Erythroblast (primary cell): ENCODE measurements at regions not wholly inside any gene's neighbourhood (a gene's known extent, or its start where the extent isn't known, plus 50 kb on each side); places are given as distances from the start of the nearest gene placed in this dataset.
"Not testable (repeated sequence)": the region's sequence is repeated elsewhere in the genome, so short reads cannot be mapped to it uniquely, and the experiment has no call there.

Experiments
- GATA1 ChIP-seq: IDR thresholded peaks from 2 replicates; pipeline ENCODE4 v1.6.1; 2011; ENCODE audit warnings: low read depth, mild to moderate bottlenecking, control low read depth, low read length, moderate library complexity
- POLR2A ChIP-seq: IDR thresholded peaks from 2 replicates; pipeline ENCODE4 v1.6.1; 2011; ENCODE audit warnings: mild to moderate bottlenecking, low read length

DNA sequence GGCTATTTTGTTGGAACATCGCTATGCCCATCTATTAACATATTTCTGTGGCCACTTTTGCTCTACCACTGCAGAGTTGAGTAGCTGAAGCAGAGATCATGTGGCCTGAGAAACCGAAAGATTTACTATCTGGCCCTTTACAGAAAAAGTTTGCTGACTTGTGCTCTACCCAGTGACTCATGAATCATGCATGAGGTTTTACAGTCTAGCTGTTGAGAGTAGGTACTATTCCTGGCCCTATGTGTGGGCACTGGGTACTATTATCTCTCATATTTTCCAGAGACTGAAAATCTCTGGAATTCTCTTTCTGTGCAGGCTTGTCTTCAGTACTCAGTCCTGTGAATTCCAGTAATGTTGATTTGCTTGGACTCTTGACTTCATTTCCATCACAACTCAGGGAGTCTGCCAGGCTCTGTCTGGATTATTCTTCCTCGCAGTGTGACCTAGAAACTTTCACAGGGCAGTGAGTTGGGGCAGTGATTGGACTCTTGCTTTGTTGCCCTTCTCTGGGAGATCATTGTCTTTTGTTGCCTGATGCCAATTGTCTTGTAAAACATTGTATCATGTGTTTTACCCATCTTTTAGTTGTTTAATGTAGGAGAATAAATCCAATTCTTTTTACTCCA lies 121.3 kb upstream of the PRSS12 start:
- TF ChIP-seq POLR2A, GATA1: not testable (repeated sequence)
